Adrenal gland (tissue), 9 donors: ENCODE measurements at regions not wholly inside any gene's neighbourhood (a gene's known extent, or its start where the extent isn't known, plus 50 kb on each side); places are given as distances from the start of the nearest gene placed in this dataset.

Experiments used
- DNase-seq, 7 donors: peaks; one replicate each; pipeline ENCODE4 v3.0.0-alpha.2; 2019 to 2020
- H3K27ac ChIP-seq, 5 donors: fragments of 200-600 bp; sonication (generic) in 4 of 5; 1 replicate in 3 of 5; 2 replicates in 2 of 5; pipeline versions ENCODE4 v1.5.1 to v1.8.0; 2016 to 2020; ENCODE audit warnings: mild to moderate bottlenecking in 1 of 5
- H3K27me3 ChIP-seq: fragments of 200-600 bp; 2 replicates; pipeline ENCODE4 v1.8.0; 2021
- H3K36me3 ChIP-seq, 2 donors: fragments of 200-600 bp; replicated peaks in 1 of 2; 1 replicate in 1 of 2; 2 replicates in 1 of 2; pipeline versions ENCODE4 v1.5.1 to v1.8.0; 2018 to 2022
- H3K4me1 ChIP-seq, 2 donors: fragments of 200-600 bp; replicated peaks in 1 of 2; 1 replicate in 1 of 2; 2 replicates in 1 of 2; pipeline versions ENCODE4 v1.5.1 to v1.8.0; 2018 to 2021
- H3K4me3 ChIP-seq, 4 donors: fragments of 200-600 bp; sonication (generic) in 3 of 4; one replicate each; pipeline ENCODE4 v1.5.1; 2016 to 2018
- H3K9me3 ChIP-seq, 3 donors: fragments of 200-600 bp; sonication (generic) in 1 of 3; replicated peaks in 1 of 3; 1 replicate in 2 of 3; 2 replicates in 1 of 3; pipeline versions ENCODE4 v1.5.1 to v1.8.0; 2016 to 2021
- POLR2A ChIP-seq, 2 donors: fragments of 450-650 bp; IDR thresholded peaks; one replicate each; pipeline ENCODE4 v1.6.1; 2017; ENCODE audit warnings: antibody characterized with exemption in 2 of 2, mild to moderate bottlenecking in 2 of 2, moderate library complexity in 1 of 2
- WGBS, 4 donors: extraction: QIAGEN DNeasy Blood & Tissue Kit in 2 of 4; methylation state at CpG; one replicate each; pipeline versions ENCODE4 v1.1.5 to v1.1.7; 2013 to 2017; 5-methylcytosine and 5-hydroxymethylcytosine counted together
- intact Hi-C, 2 donors: fragments of 100-400 bp; cut with DNase I; formaldehyde crosslinking; loops; one replicate each; pipeline versions ENCODE4 v1.14.1 to v1.15.0; 2022 to 2023
- TF ChIP-seq, protein P1 (sequence below), 6 experiments: fragments of 450-650 bp in 4 of 6; fragments of 200-600 bp in 2 of 6; sonication (generic) in 1 of 6; IDR thresholded peaks; 1 replicate in 5 of 6; 2 replicates in 1 of 6; pipeline versions ENCODE4 v1.5.1 to v1.8.0; 2016 to 2021; ENCODE audit warnings: antibody characterized with exemption in 6 of 6, mild to moderate bottlenecking in 2 of 6, moderate library complexity in 1 of 6
- donor health status: healthy with polysubstance abuse.
- donor health status: Bipolar disorder and iron deficiency.
- donor health status: DM: yes; HTN: yes; CAD: no.
- donor health status: DM: no; HTN: no; CAD: no.
- donor health status: DM: no; HTN: no; CAD: no.

- H3K27me3 ChIP-seq = no peaks in the 10 kb centered on the region
- no peaks in the 10 kb centered on the region for H3K9me3 ChIP-seq
- H3K4me3 ChIP-seq = no peak overlapping the region
- intact Hi-C loops = no loop called here
- WGBS, 4 donors = 51 to 69% (median 61%) methylated on average over 3 of the region's 3 CpGs
- H3K27ac ChIP-seq = no peak overlapping the region
- TF ChIP-seq, protein P1, sequence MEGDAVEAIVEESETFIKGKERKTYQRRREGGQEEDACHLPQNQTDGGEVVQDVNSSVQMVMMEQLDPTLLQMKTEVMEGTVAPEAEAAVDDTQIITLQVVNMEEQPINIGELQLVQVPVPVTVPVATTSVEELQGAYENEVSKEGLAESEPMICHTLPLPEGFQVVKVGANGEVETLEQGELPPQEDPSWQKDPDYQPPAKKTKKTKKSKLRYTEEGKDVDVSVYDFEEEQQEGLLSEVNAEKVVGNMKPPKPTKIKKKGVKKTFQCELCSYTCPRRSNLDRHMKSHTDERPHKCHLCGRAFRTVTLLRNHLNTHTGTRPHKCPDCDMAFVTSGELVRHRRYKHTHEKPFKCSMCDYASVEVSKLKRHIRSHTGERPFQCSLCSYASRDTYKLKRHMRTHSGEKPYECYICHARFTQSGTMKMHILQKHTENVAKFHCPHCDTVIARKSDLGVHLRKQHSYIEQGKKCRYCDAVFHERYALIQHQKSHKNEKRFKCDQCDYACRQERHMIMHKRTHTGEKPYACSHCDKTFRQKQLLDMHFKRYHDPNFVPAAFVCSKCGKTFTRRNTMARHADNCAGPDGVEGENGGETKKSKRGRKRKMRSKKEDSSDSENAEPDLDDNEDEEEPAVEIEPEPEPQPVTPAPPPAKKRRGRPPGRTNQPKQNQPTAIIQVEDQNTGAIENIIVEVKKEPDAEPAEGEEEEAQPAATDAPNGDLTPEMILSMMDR (IDR thresholded peaks at IDR 0.05) = no peak
- DNase-seq = no peak
- no peaks in the 10 kb centered on the region for H3K4me1 ChIP-seq
- H3K36me3 ChIP-seq = no peaks in the 10 kb centered on the region
Measured at GRCh38 chr1:95941121-95941798, 707.2 kb downstream of the RWDD3 start.

DNA sequence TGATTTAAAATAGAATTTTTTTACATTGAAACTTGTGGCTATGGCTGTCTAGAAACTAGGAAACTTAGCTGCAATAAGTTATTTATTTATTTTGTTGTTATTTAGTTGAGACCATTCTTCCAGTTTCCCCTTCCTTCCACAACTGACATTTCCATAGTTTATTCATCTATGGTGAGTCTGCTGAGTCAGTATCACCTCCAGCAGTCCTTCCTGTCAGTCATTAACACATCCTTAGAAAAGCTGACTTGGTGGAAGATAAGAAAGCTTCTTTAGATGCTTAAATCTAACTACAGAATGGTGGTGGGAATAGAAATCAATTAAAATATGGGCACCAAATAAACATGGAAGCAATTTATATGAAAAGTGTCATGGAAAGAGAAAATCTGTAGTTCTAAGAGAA, 714.0 kb downstream of the RWDD3 start:
- Histone ChIP-seq H3K27me3 (no peaks in the 10 kb centered on the region), H3K36me3 (no peaks in the 10 kb centered on the region), H3K4me3 (no peak overlapping the region), H3K4me1 (no peaks in the 10 kb centered on the region), H3K9me3 (no peaks in the 10 kb centered on the region), H3K27ac (no peak overlapping the region)
- TF ChIP-seq, protein P1 (IDR thresholded peaks at IDR 0.05) = no peak
- no peak for TF ChIP-seq POLR2A (IDR thresholded peaks at IDR 0.05)
- DNase-seq = no peak
- intact Hi-C loops = no loop called here

DNA sequence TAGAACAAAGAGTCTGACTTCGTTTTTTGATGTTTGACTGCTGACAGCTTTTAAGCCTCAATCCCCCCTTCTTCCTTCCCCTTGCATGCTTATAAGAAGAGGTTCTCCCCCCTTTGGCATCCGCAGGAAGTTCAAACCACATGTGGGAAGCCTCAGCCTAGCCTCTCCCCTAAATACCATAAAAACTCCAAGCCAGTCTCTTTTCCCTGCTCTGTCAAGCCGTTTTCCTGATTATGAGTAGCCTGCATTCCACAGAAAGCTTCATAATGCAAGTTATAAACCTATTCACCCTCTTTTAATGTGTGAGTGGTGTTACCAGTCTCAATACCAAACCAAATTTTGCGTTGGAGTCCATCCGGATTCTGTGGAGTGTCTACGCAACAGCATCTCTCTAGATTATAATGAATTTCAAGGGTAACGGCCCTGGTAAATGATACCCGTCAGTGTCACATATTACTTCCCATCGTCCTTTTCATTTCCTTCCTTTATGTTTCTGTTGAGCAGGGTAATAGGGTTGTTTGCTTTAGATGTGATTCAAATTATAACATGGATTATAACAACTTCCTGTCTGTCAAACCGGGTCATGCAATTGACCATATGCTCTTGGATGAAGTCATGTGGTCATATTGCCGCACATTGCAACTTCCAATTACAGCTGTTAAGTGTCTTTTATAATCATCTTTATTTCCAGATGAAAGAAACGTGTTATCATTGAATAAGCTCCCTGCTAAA, 717.5 kb downstream of the RWDD3 start:
- Histone ChIP-seq H3K27ac (no peak overlapping the region), H3K27me3 (no peaks in the 10 kb centered on the region), H3K4me3 (no peak overlapping the region), H3K9me3 (no peaks in the 10 kb centered on the region), H3K36me3 (no peaks in the 10 kb centered on the region), H3K4me1 (no peaks in the 10 kb centered on the region)
- 48 to 54% (median 50%) methylated on average over 12 of the region's 12 CpGs for WGBS, 4 donors
- DNase-seq = no peak
- TF ChIP-seq POLR2A (IDR thresholded peaks at IDR 0.05) = no peak
- intact Hi-C loops = no loop called here

GRCh38 chr1:95953015-95953414, 719.0 kb downstream of the RWDD3 start:
- no peak for TF ChIP-seq POLR2A (IDR thresholded peaks at IDR 0.05)
- TF ChIP-seq, protein P1 (IDR thresholded peaks at IDR 0.05) = no peak
- DNase-seq = no peak
- H3K36me3 ChIP-seq = no peaks in the 10 kb centered on the region
- no peak overlapping the region for H3K4me3 ChIP-seq
- no peaks in the 10 kb centered on the region for H3K4me1 ChIP-seq
- H3K27ac ChIP-seq = no peak overlapping the region
- H3K9me3 ChIP-seq = no peaks in the 10 kb centered on the region
- 10 to 17% (median 14%) methylated on average over 4 of the region's 4 CpGs for WGBS, 4 donors
- intact Hi-C loops = no loop called here
- H3K27me3 ChIP-seq = no peaks in the 10 kb centered on the region

- intact Hi-C loops = no loop called here
- no peak for TF ChIP-seq POLR2A (IDR thresholded peaks at IDR 0.05)
- TF ChIP-seq, protein P1 (IDR thresholded peaks at IDR 0.05) = no peak
- Histone ChIP-seq H3K4me3 (no peak overlapping the region), H3K36me3 (no peaks in the 10 kb centered on the region), H3K9me3 (no peaks in the 10 kb centered on the region), H3K27ac (no peak overlapping the region), H3K4me1 (no peaks in the 10 kb centered on the region), H3K27me3 (no peaks in the 10 kb centered on the region)
- 51 to 74% (median 66%) methylated on average over 3 of the region's 3 CpGs for WGBS, 4 donors
- DNase-seq = no peak
Measured at GRCh38 chr1:95954585-95954984, 720.6 kb downstream of the RWDD3 start.
